ENCODE measurements at regions not wholly inside any gene's neighbourhood (a gene's known extent, or its start where the extent isn't known, plus 50 kb on each side); places are given as distances from the start of the nearest gene placed in this dataset.

DNA sequence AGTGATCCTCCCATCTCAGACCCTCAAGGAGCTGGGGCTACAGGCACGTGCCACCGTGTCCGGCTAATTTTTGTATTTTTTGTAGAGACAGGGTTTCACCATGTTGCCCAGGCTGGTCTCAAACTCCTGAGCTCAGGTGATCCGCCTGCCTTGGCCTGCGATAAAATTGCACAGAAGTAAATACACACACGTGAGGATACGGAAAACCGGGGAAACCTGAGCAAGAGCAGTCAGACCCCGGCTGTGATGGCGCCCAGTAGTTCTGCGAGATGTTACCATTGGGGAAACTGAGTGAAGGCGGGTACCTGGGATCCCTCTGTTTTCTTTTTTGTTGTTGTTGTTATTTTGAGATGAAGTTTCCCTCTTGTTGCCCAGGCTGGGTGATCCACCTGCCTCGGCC lies 114.9 kb downstream of the C9orf50 start:
- DNase-seq (ENCODE audit: low read depth in 2 of 2), result no peak

DNA sequence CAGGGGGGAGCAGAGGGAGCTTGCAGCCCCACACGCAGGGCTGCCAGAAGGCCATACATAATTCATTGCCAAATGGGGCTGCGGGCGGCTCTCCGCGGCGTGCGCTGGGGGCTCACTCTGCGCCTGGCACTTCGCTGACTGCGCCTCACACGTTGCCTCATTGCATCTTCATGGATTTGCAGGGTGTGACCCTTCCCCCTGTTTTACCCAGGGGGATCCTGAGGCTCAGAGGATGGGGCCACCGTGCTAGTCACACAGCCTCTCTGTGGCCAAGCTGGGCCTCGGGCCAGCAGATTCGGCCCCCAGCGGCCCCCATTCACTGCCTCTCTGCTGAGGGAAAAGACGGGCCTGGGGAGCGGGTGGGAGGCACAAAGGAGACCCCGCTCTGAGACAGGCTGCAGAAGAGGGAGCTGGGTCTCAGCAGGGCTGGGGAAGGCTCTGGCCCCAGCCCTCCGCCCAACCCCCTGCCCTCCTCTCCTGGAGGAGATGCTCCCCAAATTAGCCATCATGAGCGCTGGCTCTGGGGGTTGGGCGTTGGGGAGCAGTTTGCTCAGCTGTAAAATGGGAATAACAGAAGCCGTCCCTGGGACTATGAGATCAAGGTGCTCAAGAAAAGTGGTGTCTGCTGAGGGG lies 115.5 kb downstream of the C9orf50 start:
- no peak for DNase-seq (ENCODE audit: low read depth in 2 of 2)

DNA sequence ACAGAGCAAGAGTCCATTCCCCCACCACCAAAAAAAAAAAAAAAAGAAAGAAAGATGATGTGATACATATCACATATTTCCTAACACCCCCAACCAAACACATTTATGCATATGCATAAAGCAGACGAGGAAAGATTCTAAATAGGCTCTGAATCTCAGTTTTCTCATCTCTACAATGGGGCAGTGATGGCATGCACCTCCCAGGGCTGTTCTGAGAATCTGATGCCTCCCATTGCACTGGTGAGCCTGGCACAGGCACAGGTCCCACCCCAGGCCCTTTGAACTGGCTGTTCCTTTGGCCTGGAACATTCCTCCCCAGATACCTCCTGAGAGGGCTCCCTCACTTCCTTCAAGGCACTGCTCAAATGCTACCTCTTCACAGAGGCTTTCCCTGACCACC lies 116.5 kb downstream of the C9orf50 start:
- no peak for DNase-seq (ENCODE audit: low read depth in 2 of 2)

DNA sequence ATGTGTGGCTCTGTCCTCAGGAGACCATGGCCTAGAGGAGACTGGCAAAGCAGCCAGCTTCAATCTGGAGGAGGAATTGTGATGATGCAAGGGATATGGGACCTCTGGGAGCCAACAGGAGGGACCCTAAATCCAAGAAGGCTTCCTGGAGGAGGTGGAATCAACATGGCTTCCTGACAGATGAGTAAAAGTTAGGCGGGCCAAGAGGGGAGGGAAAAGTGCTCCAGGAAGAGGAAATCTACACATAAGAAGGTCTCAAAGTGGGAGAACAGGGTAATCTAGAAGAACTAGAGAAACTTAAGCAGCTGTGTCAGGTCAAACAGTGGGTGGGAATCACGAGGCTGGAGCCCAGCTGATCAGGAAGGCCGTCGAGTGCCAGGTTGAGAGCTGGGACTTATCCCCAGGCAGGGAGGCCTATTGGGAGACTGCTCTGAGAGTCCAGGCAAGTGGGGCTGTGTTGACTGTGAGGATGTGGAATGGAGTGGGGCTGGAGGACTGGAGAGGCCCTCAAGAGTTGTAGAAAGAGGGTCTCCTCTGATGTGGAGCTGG lies 119.1 kb downstream of the C9orf50 start:
- no peak for DNase-seq (ENCODE audit: low read depth in 2 of 2)

DNA sequence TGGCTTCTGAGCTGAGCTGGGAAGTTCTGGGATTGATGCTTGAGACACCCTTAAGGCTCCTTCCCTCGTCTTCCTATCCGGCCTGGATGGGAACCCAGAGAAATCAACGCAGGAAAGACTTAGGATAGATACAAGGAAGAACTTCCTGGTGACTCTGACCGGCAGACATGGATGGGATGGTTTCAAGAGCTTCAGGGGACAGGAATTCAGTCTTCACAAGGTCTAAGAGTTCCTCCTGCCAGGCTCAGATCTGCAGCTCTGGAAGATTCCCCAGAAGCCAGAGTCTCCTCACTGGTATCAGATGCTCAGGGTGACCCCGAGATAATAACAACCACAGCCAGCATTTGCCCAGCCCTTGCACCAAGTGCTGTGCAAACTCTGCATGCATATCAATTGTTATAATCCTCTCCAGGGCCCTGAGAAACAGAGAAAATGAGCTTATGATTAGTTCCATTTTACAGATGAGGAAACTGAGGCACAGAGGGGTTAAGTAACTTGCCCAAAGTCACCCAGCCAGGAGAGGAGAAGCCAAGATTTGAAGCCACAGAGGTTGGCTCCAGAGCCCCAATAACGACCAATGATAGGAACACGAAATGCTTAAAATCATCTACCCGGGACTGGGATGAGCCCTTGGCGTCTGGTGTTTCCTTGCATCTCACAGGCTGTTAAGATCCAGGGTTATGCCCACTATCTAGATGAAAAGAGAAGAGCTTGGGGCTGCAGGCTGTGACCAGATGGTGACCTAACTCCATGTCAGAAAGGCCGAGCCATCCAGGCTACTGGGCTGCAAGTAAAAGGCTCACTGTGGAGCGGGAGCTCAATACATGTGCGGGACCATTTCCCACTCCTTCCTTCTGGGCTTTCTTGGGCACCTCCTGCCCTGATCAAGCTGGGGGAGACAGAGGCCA lies 119.8 kb downstream of the C9orf50 start:
- no peak for DNase-seq (ENCODE audit: low read depth in 2 of 2)

DNA sequence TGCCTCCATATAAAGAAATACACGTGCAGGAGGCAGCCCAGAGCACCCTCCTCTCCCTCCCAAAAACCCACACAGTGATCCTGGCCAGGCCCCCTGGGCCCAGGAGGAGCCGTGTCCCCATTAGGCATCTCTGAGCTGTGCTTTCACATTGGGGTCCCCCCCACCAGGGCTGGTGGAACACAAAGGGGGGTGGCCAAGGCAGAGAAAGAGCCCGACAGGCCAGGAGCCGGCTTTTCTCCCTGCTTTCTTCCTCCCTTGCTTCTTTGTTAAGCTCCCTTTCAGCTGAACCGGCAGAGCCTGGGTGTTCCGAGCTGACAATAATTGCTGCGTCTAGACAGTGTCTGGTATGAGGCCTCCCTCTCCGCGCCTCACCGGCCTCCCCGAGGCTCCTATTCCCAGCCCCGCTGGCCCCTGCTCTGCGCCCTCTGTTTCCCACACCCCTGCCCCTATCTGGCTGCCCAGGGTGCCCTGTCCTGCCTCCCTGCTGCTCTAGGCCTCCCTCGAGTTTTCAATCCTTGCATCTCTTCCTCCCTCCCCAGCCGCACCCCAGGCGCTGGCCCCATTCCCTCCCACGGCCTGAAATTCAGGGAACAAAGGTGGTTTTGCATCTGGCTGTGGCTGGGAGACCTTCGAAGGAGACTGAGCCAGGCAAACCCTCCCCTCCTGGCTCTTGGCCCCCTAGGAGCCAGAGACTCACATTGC lies 120.6 kb downstream of the C9orf50 start:
- no peak for DNase-seq (ENCODE audit: low read depth in 2 of 2)

DNA sequence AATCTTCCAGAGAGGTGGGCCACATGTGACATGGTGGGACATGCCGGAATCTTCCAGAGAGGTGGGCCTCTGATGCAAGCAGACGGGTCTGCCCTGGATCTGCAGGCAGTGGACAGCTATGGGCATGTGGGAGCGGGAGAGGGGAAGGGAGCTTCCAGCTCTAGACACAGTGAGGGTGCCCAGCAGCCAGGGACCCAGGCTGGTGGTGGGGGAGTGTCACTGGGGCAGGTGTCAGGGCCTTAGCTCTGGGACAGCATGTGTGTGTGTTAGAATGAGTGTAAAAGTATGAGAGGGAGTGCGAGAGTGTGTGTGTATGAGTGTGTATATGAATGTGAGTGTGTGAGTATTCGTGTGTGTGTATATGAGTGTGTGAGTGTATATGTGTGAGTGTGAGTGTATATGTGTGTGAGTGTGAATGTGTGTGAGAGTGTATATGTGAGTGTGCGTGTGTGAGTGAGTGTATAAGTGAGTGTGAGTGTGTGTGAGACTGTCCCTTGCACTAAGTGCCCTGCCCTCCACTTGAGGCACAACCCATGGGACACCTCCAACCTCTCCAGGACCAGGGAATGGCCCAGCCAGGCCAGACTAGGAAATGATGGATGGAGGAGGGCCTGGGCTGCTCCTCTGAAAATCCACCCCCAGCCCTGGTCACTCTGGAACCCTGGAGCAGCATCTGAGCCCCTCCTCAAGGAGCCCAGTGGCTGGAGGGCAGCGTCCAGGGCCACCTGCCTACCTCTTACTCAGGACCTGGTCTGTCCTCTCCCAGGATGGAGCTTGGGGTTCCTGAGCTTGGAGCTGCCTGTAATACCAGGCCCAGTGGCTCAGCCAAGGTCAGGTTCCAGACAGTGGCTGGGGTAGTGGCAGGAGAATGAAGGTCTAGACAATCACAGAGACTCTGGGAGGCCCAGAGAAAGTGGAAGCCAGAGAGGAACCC lies 122.2 kb downstream of the C9orf50 start:
- DNase-seq (ENCODE audit: low read depth in 2 of 2), result no peak

DNA sequence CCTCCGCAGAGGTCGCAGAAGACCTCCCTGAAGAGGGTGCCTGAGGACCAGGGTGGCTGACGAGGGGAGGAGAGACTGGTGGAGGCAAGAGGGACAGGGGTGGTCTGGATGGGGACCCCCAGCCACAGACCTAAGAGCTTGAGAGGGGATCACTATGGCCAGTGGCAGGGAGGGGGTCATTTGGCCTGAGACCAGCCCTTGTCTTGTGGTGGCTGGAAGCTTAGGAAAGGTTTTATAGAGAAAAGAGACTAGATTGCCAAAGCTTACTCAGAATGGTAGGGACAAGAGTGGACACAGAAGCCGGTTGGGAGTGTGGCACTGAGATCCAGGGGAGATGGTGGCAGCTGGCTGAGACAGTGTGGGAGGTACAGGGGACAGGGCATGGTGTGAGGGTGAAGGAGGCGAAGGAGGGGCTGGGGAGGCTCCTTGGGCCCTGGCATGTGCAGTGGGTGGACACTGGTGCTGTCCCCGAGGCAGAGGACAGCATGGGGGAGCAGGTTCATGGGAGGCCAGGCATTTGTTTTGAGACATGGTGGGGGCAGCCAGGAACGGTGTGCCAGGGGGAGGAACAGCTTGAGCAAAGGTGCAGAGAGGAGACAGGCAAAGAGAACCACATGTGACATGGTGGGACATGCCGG lies 123.0 kb downstream of the C9orf50 start:
- DNase-seq (ENCODE audit: low read depth in 2 of 2), result no peak

DNA sequence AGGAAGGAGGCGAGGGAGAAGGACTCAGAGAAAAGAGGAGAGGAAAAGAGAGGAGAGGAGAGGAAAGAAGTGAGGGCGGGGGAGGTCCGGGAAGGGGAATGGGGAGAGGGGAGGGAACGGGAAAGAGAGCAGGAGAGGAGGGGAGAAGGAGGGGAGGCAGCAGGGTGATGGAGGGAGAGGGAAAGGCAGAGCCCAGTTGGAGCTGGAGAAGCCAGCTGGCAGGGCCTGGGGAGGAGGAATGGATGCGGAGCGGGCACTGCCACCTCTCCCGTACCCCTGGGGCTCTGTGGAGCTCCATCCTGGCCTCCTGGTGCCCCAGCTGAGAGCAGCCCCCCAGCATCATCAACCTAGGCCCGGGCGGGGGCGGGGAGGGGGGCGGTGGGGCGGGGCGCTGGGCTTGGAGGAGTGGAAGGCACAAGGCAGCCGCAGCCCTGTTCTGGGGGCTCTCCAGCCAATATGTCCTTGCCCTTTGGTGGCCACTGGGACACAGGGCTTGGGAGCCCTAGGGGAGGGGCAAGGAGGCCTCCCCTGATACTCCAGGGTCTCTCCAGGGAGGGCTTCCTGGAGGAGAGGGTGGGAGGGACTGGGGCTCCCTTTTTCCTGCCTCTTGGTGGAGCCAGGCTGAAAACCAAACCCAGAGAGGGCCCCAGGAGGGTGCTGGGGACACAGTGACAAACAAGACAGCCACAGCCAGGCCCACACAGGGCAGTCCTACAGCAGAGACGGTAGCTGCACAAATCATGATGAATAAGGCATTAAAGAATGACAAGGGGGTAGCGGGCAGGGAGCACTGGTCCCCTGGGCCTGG lies 123.7 kb downstream of the C9orf50 start:
- DNase-seq (ENCODE audit: low read depth in 2 of 2), result no peak

DNA sequence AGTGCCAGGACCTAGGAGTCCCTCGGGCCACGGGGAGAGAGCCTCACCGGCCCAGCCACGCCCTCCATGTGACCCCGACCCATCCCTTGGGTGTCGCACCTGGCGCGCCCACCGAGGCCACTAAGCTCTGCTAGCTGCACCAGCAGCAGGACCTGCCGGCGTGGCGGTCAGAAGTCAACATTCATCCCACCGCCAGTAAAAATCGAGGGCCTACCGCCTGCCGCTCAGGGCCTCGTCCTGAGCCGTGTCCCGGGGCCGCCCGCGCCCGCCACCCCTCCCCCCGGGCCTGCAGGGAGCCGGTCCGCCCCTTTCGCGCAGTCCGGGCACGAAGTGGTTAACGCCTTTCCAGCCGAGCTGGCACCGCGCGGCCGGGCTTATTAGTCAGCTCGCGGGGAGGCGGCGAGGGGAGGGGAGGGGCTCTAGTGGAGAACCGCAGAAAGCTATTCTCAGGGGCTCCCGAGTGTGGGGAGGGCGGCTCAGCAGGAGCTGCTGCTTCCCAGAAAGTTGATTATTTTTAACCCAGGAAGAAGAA lies 124.4 kb downstream of the C9orf50 start:
- peak; percentile 81 to 83 for DNase-seq (ENCODE audit: low read depth in 2 of 2)

DNA sequence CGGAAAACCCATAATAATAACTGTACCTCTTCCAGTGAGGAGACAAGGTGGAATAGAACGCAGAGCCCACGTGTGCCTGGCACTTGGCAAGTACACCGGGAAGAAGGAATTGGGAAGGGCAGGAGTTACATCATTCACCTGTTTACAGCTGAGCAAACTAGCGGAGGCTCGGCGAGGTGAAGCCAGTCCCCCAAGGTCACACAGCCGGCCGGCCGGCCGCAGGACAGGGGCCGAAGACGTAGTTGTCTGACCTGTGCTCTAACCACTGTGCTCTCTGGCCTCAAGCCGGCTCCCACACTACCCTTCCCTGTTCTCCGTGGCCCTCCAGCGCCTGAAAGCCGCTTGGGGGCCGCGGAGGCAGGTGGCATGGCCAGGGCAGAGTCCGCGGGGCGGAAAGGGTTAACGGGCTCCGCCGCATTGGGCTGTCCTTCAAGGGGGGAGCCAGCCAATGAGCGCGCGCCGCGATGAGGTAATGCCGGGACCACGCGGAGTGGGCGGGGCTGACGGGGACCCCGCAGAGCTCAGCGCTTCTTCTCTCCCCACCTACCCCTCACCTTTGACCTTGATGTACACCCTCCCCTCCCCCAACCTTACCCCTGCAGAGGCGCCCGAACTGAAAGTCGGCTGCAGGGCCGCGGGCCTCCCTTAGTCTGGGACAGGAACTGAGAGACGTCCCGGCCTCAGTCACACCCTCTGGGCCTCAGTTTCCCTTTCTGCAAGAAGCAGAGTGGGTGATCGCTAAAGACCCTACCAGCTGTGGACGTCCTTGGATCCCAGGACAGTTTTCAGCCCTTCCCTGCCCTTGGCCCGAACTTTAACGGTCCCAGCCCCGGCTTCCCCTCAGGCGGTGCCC lies 125.1 kb downstream of the C9orf50 start:
- peak; percentile 75 to 86 for DNase-seq (ENCODE audit: low read depth in 2 of 2)

DNA sequence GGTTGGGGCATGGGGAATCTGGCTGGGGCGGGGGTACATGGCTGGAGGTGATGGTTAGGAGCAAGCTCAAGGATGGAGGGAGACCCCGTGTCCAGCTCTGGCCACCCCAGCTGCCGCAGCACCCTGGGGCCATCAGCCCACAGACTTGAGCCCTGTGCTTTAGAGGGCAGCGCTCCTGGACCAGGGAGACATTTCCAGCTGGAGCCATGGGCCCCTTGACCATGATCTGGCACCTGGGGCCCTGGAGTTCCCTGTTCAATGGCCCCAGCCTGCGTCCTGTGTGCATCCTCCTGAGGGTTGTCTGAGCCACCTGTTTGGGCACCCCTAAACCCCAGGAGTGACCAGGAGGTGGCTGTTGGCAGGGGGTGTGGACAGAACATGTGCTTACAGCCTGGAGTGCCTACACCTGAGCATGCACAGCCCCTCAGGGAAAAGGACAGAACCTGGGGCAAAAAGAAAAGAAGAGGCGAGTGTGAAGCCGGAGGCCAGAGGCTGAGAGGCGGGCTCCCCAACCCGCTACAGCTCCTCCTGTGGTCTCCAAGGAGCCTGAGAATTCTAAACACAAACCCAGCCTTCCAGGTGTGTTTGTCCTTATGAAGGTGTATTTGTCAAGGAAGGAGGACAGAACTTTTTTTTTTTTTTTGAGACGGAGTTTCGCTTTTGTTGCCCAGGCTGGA lies 126.7 kb downstream of the C9orf50 start:
- no peak for DNase-seq (ENCODE audit: low read depth in 2 of 2)

DNA sequence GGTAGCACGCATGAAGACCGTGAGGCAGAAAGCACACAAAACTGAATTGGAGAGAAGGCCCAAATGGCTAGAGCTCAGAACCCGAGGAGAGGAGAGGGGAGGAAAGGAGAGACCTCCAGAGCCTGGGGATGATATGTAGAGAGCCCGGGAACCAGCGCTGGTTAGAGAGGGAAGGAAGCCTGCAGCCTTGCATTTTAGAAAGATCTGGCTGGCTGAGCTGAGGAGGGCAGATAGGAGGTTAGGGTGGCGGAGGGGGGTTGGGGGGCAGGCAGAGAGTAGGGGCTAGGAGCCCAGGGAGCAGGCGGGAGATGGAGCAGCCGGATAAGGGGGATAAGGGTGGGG lies 127.2 kb downstream of the C9orf50 start:
- no peak for DNase-seq (ENCODE audit: low read depth in 2 of 2)

DNA sequence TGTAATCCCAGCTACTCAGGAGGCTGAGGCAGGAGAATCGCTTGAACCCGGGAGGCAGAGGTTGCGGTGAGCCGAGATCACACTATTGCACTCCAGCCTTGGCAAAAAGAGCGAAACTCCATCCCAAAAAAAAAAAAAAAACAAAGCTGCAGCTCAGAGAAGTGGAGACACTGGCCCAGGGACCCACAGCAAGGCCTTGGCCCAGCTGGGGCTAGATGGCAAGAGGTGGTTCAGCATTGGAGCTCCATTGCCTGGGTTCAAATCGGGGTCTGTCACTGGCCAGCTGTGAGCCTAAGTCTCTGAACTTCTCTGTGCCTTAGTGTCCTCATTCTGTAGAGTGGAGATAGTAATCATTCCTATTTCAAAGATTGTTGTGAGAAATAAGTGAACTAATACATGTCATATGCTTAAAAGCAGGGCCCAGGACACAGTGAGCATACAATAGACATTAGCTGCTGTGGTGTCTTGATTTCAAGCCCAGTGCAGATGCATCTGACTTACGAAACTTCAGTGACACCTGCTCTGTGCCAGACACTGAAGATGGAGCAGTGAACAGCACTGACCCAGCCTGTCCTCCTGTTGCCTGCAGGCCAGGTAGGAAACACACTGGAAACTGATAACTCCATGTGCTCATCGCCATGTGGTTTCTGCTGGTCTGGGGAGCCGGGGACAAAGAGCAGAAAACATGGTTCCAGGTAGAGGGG lies 127.7 kb downstream of the C9orf50 start:
- no peak for DNase-seq (ENCODE audit: low read depth in 2 of 2)

DNA sequence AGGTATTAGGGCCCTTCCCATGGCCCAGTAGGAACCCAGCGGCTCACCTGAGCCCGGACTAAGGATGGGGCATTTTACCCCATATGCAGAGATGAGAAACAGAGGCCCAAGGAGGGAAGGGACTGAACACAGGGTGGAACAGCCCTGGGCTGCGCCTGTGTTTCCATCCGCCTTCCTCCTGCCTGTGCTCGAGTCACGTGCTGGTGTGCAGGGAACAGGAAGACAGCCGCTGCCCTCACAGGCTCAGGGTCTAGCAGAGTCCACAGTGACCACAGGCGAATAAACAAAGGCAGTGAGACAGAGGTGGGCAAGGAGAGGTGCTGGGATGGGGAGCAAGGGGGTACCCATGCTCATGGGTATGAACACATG lies 129.4 kb downstream of the C9orf50 start:
- DNase-seq (ENCODE audit: low read depth in 2 of 2), result no peak

DNA sequence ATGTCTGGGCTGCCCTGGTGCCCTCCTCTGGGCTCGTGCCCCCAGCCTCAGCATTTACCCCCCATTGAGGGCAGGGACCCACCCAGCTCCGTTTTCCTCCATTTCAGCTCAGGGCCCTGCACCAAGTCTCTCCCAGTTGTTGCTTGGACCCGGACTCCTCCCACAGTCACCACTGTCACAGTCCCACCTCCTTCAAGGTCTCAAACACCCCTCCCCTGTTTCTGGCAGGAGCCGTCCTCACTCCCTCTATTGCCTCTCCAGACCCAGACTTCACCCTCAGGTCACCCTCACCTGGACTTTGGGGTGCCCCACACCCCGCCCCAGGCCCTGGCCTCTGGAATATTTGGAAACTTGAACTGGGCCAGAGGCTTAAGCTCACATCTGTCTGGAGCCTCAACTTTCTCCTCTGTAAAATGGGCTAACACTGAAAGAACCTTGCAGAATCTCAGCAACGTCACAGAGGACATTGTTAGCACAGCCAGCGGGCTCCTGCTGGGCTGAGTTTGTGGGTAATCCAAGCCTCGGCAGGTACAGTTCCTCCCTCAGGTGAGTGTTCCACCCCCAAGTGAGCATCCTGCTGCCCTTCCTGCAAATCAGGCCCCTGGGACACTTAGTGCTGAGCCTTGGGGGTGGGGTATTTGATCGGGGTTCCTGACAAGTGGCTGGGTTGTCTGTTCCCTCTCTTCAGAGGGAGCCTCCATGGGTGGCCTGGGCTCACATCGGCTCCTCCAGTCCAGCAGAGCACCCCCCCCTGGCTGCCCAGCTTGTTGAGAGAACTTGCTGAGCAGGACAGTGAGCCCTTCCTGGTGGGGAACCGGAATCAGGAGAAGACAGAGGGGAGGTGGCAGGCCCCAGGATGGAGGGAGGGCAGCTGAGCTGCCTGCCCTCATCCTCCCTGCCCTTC lies 130.1 kb downstream of the C9orf50 start:
- no peak for DNase-seq (ENCODE audit: low read depth in 2 of 2)

Data from stimulated activated CD8-positive, alpha-beta memory T cell treated with anti-CD3 and anti-CD28 coated beads, Interleukin-2, amount 100 ng/mL, for 48 hours (primary cell).